COLO668 (cell line): ENCODE measurements at regions not wholly inside any gene's neighbourhood (a gene's known extent, or its start where the extent isn't known, plus 50 kb on each side); places are given as distances from the start of the nearest gene placed in this dataset.
"Not testable (repeated sequence)": the region's sequence is repeated elsewhere in the genome, so short reads cannot be mapped to it uniquely, and the experiment has no call there.

Experiments
- DNase-seq: peaks from one replicate; lab custom pipeline; 2025; ENCODE audit not compliant: unreplicated experiment; lab: John Stamatoyannopoulos, UW

DNA sequence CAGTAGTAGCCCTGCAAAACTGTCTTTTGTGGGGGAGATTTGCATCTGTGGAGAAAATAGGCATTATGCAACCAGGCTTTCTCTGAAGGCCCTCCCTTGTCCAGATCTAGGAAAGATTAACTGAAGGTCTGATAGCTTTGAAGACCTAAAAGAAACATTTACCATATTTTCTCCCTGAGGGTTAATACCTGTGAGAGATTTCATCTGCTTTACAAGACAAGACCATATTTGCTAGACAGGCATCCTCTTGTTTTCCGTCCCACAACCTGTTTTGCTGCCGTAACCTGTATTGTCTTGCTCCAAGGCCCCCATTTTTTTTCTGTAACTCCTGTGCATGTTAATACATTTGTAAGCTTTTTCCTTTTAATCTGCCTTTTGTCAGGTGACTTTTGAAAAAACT lies 1985.2 kb upstream of the CDH9 start:
- DNase-seq = no peak

DNA sequence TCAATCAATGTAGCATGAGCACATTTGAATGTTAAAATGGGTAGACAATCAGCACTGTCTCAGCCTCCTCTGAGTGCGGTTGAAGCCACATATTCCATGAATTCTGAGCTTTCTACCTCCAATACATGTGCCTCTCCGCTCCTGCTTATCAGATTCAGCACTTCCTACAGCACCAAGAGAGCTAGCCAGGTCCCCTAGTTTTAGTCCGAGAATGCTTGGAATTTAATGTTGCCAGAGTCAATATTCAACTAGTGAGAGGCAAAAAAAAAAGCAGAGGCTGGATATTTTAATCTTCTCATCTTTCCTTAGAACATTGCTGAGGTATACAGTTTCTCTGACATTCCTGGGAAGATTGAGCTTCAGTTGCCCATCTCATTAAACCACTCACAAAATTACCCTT lies 1979.1 kb upstream of the CDH9 start:
- no peak for DNase-seq

DNA sequence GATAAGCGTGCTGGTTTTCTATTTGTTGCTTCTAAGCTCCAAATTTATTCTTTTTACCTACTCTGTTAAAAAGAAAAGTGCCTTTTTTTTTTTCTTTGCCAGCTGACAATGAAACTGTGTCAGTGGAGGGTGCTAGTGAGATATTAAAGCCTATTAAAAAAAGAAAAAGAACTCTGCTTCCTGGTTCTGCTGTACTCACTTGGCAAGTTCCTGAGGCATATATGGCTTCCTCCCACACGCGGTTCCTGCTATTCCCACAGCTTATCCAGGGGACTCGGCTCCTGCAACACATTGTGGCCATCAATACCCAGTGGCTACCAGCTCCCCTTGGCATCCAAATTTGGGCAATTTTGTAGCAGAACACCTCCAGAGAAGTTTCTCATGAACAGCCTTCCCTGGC lies 1977.7 kb upstream of the CDH9 start:
- DNase-seq = no peak

DNA sequence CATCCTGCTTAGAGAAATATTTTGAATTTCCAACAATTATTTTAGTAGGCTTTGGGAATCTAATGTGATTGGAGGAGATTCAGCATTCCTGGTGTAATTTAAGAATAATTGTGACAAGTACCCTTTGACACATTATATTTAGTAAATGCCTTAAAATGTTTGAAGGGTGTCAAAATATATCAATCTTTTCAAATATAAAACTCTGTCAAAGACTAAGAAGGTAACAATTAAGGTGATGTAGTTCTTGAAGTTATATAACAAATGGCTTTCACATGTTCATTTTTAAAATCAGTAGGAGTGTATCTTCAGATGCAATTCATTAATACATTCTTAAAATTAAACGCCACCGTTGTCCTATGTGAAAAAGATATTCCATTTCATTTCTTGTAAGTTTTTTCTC lies 1977.1 kb upstream of the CDH9 start:
- DNase-seq = no peak

DNA sequence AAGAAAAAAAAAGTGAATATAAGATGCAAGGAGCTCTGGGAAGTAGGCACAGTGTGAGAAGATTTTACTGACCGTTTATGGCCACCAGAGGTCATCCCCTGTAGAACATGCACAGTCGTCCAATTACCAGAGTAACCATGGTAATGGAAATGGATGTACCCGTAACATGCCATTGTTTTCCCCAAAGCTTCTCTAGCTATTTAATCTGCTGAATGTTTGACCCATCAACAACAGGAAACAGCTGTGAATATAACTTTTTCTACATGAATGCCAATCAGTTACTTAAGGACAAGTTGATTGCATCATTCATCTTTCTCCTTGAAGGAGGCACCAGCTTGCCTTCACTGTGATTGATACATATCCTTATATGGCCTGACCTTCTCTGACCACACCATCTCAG lies 1967.0 kb upstream of the CDH9 start:
- DNase-seq = no peak

DNA sequence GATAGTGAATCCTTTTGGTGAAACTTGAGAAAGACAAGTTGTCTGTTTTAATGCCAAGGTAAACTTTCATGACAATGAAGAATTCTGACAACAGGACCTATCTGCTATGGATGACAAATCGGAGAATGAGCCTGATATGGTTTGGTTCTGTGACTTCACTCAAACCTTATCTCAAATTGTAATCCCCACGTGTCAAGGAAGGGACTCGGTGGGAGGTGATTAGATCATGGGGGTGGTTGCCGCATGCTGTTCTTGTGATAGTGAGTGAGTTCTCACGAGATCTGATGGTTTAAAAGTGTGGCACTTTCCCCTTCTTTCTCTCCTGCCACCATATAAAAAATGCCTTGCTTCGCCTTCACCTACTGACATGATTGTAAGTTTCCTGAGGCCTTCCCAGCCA lies 1964.1 kb upstream of the CDH9 start:
- DNase-seq = no peak

DNA sequence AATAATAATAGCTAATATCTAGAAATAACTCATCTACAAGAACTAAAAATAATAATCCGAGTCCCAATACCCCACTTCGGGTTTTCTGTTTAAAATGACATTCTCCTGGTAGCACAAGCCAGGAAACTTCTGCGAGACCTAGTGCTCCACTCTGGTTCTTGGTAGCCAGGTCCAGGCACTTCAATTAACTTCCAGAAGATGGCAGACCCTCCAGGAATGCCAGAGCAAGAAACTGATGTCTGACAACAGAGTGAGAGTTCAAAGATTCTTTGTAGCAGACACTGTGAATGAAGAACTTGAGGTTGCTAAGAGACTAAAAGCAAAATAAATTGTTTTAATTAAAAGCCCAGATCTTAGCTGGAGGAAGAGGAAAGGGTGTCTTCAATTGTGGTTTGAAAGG lies 1963.3 kb upstream of the CDH9 start:
- no peak for DNase-seq

DNA sequence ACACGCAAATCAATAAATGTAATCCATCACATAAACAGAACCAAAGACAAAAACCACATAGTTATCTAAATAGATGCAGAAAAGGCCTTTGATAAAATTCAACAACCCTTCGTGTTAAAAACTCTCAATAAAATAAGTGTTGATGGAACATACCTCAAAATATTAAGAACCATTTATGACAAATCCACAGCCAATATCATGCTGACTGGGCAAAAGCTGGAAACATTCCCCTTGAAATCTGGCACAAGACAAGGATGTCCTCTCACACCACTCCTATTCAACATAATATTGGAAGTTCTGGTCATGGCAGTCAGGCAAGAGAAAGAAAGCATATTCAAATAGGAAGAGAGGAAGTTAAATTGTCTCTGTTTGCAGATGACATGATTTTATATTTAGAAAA lies 1946.3 kb upstream of the CDH9 start:
- no peak for DNase-seq

DNA sequence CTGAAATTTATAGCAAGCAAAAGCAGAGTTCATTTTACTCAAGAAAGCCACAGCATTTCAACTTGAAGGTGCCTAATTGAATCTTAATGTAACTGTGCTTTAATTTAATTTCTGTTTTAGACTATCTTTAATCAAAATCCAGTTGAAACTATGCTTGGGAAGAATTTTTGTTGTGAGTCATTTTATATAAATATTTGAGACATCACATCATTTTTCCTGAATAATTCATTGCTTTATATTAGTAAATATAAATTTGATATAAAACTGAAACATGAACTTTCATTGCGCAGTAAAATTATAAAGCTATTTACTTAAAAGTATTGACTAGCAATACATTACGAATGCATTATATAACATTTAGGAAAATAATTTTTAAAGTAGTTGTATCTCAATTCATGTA lies 1937.1 kb upstream of the CDH9 start:
- no peak for DNase-seq

DNA sequence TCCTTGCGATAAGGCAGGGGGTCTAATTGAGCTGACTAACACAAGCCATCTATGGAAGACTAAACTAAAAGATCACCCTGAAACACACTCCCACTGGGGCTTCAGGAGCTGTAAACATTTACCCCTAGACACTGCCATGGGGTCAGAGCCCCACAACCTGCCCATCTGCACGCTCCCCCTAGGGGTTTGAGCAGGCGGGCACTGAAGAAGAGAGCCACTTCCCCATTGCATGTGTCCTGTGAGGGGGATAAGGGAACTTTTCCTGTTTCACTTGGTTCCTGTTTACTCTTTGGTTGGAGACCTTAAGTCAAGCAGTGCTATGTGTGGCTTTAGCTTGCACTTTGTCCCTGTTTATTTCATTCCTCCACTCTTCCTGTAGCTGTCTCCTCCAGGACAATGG lies 1929.5 kb upstream of the CDH9 start:
- DNase-seq = no peak

DNA sequence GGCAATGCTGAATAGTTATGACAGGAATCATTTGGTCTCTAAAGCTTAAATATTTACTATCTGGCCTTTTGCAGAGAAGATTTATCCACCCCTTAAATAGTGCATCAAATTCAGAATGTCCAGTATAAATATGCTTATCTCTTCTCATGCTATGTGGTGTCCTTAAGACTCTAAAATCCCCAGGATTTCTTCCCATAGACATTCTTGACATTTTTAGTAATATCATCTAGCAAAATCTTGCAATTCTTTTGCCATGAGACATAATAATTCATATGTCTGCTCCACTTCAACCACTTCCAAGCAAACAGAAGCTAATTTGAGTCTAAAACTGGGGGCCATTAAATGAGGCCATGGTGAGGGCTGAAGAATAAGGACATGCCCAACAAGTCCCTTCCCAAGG lies 1923.4 kb upstream of the CDH9 start:
- DNase-seq = no peak

DNA sequence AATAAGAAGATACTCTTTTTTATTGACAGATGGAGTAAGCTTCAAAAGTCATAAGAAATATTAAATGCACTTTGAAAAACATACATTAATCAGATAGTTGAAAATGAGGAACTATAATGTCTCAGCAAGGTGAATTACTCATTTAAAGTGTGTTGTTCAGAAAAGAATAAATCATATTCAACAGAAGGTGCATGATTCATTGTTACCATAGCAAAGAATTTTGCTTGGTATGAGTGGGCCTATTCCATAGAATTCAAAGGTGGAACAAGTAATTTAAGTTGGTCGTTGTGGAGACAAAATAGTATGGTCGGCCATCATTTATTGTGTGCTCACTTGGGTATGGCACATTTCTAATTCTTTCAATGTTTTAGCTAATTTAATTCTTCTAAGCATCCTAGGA lies 1920.2 kb upstream of the CDH9 start:
- no peak for DNase-seq

DNA sequence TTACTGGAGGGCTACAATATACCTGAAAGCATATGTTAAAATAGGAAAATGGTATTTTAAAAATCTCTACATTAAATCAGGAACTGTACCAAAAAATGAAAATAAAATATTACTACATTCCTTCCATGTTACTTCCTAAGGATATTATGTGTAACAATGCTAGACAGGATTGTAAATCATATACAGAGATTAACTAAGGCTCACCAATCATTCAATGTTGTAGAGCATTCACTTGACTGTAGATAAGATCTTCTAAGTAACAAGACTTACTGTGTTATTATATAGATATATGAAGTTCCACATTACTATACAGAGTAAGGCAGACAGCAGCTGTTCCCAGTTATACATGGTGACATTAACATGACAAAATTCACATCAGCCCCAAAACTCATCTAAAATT lies 1919.1 kb upstream of the CDH9 start:
- DNase-seq = no peak

DNA sequence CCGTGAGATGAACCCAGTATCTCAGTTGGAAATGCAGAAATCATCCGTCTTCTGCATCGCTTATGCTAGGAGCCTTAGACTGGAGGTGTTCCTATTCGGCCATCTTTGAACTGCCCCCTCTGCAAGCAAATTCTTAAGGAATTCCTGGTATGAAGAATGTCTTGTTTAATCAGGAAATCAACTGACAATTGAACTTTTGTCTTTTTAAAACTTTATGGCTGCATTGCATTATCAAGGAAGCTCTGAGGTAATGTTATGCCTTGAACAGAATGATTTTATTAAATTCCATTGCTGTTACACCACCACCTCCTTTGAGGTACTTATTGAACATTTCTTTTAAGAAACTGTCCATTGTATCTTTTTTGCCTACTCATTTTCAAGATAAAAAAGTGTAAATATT lies 1915.7 kb upstream of the CDH9 start:
- DNase-seq = no peak

DNA sequence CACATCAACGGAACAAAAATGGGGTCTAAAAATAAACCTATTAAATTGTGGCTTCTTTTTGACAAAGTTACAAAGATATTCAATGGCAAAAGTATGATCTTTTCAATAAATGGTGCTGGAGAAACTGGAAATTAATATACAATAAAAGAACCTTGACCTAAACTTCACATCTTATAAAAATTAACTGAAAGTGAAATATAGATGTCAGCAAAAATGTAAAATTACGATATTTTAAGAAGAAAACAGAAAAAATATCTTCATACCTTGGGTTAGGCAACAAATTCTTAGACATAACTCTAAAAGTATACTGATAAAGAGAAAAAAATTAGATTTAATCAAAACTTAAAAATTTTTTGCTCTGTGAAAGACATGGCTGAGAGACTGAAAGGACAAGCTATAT lies 1909.5 kb upstream of the CDH9 start:
- DNase-seq = no peak

DNA sequence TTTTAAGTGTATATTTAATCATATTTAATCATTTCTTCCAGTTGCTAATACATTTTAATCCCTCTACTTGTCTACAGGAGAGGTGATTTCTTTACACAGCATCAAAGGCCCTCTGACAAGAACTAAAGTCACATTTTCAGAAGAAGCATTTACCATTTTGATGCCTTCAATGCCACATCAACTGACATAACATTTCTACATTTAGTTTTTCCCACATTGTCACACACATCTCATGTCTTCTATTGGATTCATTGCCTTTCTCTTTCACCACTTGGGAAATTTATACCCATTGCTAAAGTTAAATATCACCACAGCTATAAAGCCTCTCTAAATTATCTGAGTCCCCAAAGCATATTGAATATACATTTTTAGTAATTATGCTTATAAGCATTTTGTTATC lies 1907.5 kb upstream of the CDH9 start:
- no peak for DNase-seq

DNA sequence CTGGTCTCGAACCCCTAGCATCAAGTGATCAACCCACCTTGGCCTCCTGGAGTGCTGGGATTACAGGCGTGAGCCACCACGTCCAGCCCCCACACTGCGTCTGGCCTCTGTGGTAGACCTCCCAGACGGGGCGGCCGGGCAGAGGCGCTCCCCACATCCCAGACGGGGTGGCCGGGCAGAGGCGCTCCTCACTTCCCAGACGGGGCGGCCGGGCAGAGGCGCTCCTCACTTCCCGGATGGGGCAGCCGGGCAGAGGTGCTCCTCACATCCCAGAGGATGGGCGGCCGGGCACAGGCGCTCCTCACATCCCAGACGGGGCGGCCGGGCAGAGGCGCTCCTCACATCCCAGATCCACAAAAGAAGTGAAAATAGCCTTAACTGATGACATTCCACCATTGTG lies 1891.0 kb upstream of the CDH9 start:
- DNase-seq = not testable (repeated sequence)

DNA sequence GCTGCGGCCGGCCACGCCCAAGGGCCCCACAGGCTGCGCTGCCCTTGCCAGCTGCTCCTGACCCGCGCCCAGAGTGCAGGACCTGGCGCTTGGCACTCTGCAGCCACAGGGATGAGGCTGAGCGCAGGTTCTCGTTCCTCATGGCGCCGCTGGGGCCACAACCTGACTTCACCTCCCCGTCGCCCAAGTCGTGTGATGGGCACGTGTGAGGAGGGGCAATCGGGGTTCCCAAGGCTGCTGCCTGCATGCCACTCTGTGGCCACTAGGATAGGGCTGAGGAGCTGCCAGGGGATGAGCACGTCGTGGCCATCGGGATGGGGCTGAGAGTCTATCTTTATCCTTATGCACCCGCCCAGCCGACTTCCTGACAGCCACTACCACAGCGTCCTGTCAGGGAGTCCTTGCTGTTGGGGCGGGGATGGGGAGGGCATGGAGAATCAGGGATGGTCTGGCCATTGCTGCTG lies 1890.0 kb upstream of the CDH9 start:
- DNase-seq = not testable (repeated sequence)

DNA sequence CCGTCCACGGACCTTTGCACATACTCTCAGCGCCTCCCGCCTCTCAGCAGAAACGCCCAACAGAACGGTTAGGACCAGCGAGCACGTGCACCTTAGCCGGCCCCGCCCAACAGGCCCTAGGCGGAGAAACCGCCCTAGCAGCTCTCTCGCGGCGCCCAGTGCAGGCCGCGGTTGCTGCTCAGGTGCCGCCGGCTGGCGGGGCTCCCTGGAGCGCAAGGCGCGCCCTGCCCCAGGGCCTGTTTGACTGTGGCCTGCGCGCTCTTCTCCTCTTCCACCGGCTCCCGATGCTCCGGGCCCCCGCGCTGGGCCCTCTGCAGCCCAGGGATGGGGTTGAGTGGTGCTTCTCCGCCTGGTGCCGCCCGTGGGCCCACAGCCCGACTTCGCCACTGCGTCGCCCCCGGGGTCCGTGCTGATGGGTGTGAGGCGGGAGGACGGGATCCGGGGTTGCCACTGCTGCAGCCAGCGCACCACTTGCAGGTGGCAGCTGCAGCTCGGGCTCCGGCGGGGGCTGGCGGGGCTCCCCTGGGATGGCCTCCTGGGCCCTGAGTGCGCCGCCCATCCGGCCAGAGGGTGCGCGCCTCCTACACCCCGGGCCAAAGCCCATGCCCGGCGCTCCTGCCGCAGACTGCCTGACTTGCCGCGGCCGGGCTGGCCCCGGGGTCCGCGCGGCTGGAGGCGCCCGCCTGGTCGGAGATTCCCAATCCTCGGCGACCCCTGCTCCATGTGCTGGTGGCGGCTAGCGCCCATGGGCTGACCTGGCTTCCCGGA lies 1889.4 kb upstream of the CDH9 start:
- DNase-seq = no peak

DNA sequence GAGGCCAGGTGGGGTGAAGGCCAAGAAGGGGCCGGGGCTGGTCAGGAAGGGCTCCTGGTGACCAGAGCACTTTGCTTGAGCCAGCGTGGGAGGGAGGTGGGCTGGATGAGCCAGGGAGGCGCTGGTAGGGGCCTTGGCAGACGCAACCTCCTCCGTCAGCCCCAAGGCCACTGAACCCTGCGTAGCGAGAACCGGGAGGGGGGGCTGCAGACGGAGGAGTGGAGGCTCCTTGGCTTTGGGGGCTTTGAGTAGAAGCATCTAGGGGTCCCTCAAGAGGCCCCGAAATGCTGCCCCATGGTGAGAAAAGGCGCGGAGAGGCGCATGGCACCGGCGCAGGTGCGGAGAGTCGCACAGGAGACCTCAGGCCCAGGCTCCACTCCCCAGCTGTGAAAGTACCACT lies 1888.0 kb upstream of the CDH9 start:
- no peak for DNase-seq

DNA sequence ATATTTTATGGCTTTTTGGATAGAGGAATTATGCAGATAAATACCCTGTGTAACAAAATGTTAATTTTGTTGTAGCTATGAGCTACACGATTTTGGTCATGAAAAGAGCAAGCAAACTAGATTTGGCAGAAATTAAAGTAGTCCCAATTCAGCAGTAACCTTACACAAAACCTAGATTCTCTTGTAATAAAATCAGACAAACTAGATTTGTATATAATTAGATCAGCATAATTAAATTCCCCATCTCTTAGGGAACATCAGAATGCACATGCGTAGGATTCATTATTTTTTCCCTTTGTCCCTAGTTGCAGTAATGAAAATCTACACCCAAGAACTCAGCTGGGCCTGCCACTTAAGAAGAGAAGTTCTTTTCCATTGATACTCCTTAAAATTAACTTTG lies 1879.2 kb upstream of the CDH9 start:
- DNase-seq = no peak

DNA sequence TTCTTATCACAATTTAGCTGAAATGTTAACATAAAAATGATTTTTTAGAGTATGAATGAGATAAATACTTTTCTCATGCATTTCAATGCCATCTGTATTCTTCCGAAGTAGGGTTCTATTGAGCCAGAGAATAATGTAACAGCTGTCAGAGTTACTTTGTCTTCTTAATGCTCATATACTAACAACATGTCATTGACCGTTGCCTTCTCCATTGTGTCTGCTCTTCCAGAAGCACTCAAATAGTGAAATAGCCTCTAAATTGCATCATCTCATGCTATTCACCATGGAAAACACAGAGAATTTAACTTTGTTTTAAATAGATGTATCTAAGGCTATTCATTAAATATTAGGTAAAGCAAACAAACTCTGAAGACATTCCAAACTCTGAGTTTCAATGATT lies 1875.9 kb upstream of the CDH9 start:
- peak; percentile 34 for DNase-seq

DNA sequence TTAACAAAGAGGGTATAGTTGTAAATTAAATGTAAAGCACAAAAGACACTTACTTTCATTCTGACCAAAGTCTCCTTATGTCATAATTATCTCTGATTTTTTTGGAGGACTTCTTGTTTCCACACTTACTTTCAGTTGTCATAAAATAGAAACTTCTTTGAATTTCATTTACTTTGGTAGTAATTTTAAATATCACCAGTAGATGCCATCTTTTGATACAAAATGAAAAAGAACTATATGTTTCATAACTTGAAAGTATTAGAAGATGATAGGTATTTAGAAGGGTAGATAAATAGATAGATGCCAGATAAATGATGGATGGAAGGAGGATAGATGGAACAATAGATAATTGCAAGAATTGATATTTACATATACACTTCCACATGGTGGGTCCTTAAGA lies 1865.3 kb upstream of the CDH9 start:
- no peak for DNase-seq
